ENCODE measurements at regions not wholly inside any gene's neighbourhood (a gene's known extent, or its start where the extent isn't known, plus 50 kb on each side); places are given as distances from the start of the nearest gene placed in this dataset.
"Not testable (repeated sequence)": the region's sequence is repeated elsewhere in the genome, so short reads cannot be mapped to it uniquely, and the experiment has no call there.

DNA sequence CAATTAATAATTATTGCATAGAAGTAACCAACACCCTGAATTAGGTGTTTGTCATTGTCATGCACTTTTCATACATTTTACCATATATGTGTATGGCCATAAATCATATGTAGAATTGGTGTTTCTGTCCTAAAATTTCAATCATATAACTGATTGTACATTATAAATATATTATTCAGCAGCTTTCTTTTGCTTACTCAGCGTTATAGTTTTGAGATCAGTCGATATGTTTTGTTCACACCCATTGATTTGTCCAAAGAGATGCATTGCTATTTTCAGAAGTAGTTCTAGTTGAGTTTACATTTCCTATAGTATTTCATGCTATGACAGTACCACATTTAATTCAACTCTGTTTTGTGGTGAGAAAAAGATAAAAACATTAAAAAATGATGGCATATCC, 50.5 kb upstream of the PARP4 start:
- DNase-seq = no peak

DNA sequence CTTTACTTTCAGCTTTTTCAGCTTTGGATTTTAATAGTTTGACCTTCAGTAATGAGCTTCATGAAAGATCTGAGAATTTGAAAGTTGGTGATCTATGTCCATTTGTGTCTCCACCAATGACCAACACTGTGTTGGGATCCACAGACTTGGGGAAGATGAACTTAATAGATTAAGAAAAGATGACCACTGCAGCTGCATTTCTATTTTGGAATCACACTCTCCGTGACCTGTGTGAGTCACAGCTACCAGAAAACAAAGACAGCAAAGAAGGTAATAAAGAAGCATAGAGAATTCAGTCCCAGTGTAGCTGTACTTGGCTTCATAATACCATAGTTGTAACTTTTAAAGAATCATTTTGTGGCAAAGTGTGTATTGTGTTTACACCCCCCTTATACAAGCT, 51.4 kb upstream of the PARP4 start:
- not testable (repeated sequence) for DNase-seq

DNA sequence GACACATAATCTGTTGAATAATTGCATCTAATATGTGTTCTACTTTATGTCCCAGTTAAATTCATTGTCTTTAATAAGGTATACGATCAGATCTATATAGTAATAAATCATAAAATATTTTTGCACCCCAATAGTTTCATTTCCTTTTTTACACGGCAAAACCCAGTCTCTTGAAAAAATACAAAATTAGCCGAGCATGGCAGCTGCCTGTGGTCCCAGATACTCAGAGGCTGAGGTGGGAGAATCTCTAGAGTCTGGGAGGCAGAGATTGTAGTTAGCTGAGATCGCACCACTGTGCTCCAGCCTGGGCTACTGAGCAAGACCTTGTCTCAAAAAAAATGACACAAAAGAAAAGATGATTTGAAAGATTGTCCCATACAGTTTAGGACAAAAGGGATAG, 52.3 kb upstream of the PARP4 start:
- DNase-seq = no peak

DNA sequence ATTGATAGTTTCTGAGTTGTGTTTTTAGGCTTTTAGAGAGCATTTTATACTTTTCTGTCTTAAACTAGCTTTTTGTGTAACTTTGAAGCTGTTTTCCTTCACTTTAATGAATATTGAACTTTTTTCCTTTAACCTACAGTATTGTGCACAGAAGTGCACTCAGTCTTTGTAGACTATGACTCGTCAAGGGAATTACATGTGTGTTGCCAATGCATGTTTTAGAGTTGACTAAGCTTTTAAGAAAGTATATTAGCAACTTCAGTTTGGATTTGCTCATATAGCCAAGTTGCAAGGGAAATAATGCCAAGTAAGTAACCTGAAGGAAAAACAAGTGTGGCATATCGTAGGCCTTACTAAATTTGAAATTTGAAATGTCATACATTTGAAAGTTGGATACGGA, 55.0 kb upstream of the PARP4 start:
- not testable (repeated sequence) for DNase-seq

DNA sequence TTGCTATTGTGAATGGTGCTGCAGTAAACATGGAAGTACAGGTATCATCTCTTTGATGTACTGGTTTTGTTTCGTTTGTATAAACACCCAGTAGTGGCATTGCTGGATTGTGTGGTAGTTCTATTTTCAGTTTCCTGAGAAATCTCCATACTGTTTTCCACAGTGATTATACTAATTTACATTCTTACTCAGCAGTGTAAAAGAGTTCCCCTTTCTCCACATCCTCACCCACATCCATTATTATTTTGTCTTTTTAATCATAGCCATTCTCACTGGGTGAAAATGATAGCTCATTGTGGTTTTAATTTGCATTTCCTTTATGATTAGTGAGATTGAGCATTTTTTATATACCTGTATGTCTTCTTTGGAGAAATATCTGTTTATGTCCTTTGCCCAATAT, 62.3 kb upstream of the PARP4 start:
- no peak for DNase-seq

DNA sequence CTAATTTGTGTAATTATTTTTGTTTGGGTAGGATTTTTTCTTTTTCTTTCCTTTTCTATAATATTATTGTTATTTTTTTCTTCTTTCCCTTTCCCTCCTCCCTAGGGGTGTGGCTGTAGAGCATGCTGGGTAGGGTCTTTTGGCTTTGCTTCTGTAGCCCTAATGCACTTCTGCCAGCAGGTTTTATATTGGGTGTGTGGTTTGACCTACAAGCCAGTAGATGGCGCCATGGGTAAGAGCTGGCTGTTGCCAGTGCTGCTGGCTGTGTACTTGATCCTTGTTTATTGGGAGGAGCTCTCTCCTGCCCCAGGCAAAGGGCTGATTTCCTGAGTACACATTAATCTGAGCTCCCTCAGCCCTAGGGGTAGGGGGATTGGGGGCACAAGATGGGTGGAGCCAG, 67.7 kb upstream of the PARP4 start:
- peak; percentile 24 to 44 for DNase-seq

DNA sequence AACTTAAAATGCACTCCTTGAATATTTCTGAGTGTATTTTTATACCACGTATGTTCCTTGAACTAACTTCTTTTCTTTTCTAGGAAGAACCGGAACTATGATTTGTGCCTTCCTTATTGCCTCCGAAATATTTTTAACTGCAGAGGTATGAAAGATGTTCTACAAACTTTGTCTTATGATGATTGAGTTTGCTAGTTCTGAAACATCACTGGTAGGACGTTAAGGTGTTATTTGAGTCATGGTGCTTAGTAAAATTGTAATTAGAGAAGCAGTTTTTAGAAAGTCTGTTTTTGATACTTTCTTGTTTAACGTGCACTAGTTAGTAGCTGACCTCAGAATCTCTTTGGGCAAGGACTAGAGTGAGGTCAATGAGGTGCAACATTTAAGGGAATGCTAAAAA, 69.0 kb upstream of the PARP4 start:
- DNase-seq = not testable (repeated sequence)

DNA sequence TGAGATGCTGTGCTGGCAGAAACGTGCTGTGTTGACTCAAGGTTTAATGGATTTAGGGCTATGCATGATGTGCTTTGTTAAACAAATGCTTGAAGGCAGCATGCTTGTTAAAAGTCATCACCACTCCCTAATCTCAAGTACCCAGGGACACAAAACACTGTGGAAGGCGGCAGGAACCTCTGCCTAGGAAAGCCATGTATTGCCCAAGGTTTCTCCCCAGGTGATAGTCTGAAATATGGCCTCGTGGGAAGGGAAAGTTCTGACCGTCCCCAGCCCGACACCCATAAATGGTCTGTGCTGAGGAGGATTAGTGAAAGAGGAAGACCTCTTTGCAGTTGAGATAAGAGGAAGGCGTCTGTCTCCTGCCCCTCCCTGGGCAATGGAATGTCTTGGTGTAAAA, 79.1 kb upstream of the PARP4 start:
- not testable (repeated sequence) for DNase-seq

DNA sequence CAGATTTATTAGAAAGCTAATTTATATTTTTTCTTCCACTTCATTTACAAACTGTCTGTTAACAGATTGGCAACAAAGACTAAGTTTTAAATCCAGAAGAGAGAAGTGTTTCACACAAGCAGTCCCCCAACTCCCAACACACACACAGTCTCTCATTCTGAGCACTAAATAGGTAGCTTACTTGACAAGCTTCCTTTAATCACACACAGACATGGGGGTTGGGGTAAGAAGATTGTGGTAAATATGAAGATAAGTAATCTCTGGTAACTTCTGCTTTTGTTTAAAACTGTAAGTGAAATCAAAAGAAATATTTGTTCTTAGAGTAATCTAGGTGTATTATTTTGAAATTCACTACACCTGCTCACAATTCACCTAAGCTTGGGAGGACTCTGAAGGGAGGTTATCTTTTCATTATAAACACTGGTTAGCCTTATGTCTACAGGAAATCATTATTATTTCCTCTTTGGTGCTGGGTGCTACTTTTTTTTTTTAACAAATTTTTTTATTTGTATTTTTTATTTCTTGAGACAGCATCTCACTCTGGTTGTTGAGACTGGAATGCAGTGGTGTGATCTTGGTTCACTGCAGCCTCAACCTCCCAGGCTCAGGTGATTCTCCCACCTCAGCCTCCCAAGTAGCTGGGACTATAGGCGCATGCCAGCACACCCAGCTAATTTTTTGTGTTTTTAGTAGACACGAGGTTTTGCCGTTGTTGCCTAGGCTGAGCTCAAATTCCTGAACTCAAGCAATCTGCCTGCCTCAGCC, 82.1 kb upstream of the ATP12A start:
- peak in 1 of 2 donors; percentile 24 for DNase-seq

DNA sequence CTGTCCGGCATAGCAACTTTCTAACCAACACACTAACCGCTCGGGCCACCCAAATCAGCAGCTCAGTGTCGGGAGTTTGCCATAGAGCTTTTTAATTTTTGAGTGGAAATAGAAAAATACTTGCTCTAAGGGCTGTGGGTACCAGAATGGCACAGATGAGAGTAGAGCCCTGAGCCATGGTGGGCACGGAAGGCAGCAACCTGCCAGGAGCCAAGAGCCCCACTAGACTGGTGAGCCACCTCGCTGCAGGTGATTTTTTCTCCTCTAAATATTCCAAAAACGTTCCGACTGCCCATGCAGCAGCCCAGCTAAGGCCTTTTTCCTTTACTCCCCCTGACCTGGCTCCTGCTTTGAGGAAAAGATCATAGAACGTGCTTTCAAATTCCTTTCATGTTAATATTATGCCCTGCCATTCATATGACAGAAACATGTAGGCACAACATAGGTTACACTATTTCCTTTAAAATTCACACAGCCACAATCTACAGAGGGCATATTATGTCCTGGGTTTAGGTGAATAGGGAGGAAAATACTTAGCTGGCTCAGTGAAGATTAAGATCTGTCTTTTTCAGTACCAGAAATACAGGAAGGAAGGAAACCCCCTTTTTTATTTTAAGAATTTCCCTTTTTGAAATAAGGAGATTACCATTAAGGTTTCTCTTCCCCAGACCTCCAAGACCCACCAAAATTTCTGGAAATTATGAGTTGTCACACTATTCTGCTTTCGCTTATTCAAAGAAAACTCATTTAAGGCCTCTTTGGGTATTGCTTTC, 81.0 kb upstream of the ATP12A start:
- peak in 1 of 2 donors; percentile 14 for DNase-seq

DNA sequence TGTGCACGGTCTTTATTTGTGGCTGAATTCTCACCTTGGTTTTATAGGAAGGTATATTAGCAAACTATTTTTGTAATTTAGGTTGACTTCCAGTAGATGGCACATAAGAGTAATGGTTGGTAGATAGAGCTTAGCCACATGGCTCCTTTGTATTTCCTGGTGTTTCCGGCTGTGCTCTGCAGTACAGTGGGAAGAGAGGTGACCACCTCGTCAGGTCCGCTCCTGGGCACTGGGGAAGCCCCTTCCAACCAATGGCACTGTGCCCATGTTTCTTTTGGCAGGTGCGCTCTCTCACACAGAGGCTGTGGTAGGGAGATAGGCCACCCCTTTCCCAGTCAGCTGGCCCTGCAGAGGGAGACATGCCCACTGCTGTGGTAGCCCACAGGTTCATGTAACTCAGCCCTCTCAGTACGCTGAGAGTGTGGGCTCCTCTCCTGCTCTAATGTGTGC, 74.3 kb upstream of the ATP12A start:
- DNase-seq = no peak

DNA sequence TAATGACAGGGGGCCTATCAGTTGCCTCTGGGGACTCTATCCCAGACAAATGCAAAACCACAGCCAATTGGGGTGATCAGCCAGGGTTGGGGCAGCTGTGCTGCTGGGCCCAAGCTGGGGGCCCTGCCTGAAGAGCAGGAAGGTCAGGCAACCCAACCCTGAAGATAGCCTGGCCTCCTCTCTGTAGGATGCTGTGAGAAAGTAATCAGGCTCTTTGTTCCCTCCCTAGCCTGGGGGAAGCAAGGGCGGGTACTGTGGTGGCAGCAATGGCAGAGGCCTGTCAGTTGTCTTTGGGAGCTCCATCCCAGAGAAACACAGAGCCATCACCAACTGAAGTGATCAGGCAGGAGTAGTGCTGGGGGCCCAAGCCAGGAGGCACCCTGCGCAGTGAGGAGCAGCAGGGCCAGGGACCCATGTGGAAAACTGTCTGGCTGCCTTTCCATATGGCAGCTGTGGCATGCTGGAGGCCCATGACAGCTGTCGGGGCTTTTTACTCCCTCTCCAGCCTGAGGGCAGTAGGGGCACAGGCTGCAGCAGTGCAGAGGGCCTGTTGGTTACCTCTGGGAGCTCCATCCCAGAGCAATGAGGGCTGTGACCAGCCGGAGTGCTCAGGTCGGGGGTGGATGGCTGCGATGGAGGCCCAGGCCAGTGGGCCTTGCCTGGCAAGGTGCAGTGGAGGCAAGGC, 73.6 kb upstream of the ATP12A start:
- DNase-seq = no peak

DNA sequence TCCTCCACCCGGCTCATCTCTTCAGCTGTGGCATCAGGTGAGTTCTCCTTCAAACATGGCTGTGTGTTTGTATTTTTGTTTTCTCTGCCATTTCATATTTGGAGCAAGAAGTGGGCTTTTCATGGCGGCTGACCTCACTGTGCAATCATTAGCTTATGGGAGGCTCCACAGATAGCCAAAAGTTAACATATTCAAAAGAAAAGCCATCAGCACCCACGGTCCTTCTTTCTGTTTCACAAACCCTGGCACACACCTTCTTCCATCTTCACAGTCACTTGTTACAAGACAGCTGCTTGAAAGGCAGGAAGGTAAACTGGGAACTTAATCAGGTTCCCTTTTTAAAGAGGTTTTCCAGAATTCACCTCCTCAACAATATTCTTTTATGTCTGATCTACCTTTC, 69.3 kb upstream of the ATP12A start:
- DNase-seq = no peak

DNA sequence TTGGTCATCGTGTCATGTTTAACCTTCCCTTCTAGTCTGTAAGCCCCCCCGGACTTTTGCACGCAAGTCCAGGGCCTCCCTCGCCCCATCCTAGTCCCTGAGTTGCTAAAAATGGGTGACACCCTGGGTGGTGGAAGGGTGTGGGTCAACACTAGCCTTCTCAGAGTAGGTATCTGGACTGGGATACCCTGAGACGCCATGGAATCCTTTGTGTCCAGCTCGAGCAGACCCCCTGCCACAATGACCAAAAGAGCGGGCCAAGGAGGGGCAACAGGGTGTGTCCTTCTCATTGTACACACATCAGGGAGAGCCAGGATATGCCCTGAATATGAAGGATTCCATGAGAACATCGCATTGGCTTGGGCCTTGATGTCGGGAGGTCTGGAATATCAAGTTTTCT, 67.5 kb upstream of the ATP12A start:
- DNase-seq = no peak

DNA sequence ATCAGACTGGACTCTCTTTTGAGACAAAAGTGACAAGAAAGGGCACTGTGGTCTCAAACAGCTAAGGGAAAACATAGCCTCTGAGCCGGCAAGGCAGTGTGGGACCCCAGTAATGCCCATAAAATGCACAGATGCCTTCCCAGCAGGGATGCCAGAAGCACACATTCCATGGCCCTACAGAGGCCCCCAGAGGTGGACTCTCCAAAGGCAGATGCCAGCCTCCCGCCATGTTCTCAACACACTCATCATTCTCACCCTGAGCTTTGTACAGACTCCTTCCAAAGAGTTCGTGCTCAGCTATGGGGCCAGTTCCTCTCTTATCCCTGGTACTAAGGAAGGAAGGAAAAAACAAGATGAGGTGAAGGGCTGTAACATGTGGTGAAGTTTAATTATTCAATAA, 67.1 kb upstream of the ATP12A start:
- DNase-seq = no peak

DNA sequence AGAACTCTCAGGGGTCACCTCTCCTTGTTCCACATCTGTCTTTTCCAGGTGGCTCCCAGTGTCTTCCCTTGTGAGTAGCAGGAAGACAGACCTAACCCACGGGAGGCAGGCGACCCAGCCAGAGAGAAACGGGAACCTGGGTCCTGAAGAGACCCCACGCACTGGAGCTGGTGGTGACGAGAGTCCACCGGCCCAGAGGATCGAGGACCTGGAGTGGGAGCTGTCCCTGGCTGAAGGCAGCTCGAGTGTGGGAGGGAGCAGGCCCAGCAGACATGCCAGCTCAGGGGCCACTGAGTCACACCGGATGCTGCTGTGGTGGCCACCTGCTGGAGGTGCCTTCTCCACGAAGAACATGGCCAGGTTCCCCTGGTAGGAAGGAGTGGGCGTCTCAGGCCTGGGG, 66.5 kb upstream of the ATP12A start:
- no peak for DNase-seq

DNA sequence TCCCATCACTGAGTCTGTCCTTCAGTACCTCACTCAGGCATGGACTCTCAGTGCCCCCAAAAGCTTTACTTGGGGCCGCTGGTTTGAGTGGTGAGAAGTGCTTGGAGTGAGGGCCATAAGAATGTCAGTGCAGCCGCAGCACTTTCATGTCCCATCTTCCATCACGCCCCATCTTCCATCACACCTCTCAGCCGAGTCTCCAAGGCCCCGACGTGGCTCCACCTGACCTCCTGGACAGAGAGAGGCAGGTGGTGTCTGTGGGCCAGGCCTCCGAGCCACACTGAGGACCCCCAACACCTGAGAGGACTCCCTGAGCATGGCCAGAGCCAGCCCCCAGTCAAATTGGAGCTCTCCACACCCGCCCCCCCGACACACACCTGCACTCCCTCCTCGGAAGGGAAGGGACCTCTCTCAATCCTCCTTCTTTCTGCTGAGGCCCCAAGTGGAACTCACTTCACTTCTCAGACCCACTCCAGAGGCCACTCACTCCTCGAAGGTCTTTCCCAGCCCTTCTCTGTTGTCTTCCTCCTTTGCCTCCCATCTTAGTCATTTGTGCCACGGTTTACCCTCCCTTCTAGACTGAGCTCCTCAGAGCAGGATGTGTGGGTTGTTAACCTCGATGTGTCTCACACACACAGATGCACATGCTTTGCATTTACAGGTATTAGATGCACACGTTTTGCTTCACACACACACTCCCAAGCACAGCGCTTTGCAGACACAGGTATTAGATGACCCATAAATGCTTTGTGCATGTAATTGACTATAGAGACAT, 65.7 kb upstream of the ATP12A start:
- DNase-seq = no peak

DNA sequence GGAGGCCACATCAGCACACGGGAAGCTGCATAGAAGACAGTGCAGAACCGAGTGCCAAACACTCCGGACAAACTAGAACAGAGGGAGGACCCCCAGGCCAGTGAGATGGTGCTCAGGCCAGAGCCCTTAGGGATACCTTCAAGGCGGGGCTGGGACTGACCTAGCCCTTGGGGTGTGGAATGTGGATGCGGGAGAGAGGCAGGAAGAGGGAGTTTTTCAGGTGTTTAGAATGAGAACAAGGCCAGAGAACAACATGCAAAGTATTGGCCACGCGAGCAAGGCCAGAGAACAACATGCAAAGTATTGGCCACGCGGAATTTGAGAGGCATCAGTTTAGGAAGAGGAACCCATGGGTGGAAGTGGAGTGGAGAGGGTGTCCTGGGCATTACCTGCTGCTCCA, 65.1 kb upstream of the ATP12A start:
- no peak for DNase-seq

DNA sequence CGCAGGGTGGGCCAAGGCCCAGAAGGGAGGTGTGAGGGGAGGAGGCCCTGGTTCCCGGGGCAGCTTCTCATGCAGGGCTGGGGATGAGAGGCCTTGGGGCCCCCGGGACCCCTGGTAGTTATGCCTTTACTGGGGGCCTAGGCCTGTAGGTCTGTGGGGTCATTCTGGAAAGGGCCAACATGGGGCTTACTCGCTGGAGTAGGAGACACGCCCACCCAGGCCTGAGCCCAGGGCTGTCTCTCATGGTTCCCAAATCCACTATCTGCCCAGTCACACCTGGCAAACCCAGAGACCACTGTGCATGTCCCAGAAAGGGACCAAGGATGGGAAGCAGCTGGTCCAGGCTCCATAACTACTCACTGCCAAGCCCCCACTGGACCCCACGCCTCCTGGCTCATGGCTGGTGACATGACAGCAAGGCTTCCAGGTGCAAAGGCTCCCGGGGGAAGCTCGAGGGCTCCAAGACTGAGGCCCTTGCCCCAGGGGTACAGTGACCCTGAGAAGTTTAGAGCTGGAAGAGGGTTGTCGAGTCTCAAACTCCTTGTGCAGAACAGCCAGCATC, 64.2 kb upstream of the ATP12A start:
- no peak for DNase-seq

DNA sequence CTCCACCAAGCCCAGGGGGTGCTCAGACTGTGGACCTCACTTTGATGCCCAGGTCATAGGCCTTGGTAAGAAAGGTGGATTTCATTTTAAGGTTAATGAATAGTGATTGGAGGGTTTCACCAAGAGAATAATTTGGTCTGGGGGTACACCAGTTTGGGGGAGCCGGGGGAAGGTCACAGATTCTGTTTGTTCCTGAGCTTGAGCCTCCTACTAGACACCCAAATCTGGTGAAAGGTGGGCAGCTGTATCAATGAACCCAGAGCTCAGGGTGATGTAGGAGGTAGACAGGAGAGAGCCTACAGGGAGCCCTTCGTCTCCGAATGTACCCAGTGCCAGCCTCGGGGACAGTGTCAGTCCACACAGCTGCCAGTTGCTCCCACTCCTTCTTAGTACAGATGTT, 63.7 kb upstream of the ATP12A start:
- DNase-seq = no peak

DNA sequence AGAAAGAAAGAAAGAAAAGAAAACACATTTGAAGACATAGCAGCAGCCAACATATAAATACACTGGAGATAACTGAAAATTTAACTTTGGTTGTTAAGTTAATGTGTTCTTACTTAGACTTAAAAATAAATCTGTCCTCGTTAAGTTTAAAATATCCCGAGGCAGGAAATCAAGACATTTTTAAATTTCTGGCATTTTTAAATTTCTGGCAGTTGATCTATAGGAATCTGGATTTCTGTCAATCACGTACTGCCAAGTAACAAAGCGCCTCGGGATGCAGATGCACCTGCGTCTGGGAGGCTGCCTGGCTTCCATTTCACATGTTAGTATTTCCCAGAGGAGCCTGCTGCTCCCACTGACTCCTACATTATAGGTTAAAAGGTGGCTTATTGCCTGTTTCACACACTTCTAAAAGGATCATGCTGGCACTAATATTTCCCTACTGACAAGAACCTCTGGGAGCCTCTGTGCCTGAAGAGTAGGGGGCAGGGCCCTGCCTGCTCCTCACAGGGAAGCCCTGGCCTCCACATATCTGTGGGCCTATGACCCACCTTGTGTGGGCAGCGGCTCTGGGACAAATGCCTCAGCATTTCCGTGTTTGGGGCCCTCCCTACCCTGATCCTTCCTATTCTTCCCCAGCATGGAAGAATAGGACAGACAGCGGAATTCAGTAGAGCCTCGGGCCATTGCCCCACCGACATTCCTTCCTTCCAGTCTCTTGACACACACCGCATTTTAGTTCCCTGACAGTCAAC, 62.8 kb upstream of the ATP12A start:
- DNase-seq = no peak
